ENCODE measurements at regions not wholly inside any gene's neighbourhood (a gene's known extent, or its start where the extent isn't known, plus 50 kb on each side); places are given as distances from the start of the nearest gene placed in this dataset.

DNA sequence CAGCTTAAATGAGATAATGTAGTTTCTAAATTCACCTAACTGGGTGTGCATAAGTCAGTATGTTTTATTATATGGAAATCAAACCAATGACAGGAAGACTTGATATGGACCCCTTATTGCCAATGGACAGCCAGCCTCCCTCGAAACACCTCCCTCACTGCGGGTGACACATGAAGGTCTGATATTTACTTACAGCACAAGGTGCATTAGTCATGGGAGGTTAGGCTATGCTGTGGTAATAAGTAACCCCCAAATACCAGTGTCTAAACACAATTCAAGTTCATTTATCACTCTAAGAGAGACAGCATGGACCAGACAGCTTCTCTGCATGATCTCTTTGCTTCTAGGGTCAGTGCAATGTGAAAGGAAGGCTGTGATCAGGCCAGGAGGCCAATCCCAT, 126.0 kb upstream of the KCNJ6 start:
- intact Hi-C loops (cut with DNase I): no loop called here
- H3K27ac ChIP-seq (ENCODE audit: low read length): no peak overlapping the region
- 81% methylated on average over 2 of the region's 2 CpGs for WGBS
- H3K9me3 ChIP-seq (ENCODE audit: control insufficient read depth, low read length): no peaks in the 10 kb centered on the region
- no peak for ATAC-seq
- no peak for DNase-seq
- H3K27me3 ChIP-seq (ENCODE audit: control insufficient read depth, insufficient read depth): no peaks in the 10 kb centered on the region
- H3K4me3 ChIP-seq (ENCODE audit: low read length): no peak overlapping the region
- H3K4me1 ChIP-seq (ENCODE audit: control insufficient read depth, insufficient read depth, low read length): no peaks in the 10 kb centered on the region

DNA sequence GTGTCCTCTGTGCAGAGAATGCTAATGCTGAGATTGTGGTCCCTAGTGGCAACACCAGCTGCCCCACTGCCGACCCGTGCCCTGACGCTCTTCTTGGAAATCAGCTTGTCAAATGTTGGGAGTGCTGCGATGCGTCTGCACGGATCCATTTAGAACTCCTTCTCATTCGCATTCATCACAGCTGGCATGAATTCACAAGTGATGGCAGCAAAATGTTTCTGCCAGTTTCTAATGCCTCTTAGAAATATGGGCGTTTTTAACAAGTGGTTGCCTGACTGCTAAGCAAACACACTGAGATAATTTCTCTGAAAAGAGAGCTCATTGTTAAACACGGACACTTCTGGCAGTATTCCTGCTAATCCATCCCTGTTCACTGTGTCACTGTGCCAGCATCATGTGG, 131.9 kb upstream of the KCNJ6 start:
- no peak for DNase-seq

DNA sequence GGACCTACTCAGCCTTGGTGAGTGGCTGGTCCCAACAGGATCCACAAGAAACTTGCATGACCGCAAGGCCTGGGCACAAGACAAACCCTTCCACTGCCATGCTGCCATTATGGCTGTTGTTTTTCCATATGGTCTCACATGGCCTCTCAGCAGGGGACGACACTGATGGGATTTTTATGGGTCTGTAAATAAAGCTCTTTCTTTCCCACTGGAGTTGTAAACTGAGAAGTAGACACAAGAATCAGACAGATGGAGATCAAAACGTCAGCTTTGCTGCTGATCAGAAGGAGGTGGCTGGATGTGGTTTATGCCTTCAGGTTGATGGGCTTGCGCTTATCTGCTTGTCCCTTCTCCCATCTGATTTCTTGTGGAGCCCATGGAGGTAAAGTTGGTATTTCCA, 138.1 kb upstream of the KCNJ6 start:
- H3K27ac ChIP-seq (ENCODE audit: low read length): no peak overlapping the region
- intact Hi-C loops (cut with DNase I): no loop called here
- H3K27me3 ChIP-seq (ENCODE audit: control insufficient read depth, insufficient read depth): no peaks in the 10 kb centered on the region
- H3K9me3 ChIP-seq (ENCODE audit: control insufficient read depth, low read length): no peaks in the 10 kb centered on the region
- no peak for DNase-seq
- ATAC-seq: no peak
- WGBS: 83% methylated on average over 4 of the region's 4 CpGs
- H3K4me1 ChIP-seq (ENCODE audit: control insufficient read depth, insufficient read depth, low read length): no peaks in the 10 kb centered on the region
- no peak overlapping the region for H3K4me3 ChIP-seq (ENCODE audit: low read length)

More for the DNA sequence above, 131.9 kb upstream of the KCNJ6 start:
- no peaks in the 10 kb centered on the region for H3K9me3 ChIP-seq (ENCODE audit: control insufficient read depth, low read length)
- WGBS: 63% methylated on average over 9 of the region's 9 CpGs
- no peaks in the 10 kb centered on the region for H3K27me3 ChIP-seq (ENCODE audit: control insufficient read depth, insufficient read depth)
- intact Hi-C loops (cut with DNase I): no loop called here
- H3K4me1 ChIP-seq (ENCODE audit: control insufficient read depth, insufficient read depth, low read length): no peaks in the 10 kb centered on the region
- no peak overlapping the region for H3K4me3 ChIP-seq (ENCODE audit: low read length)
- no peak for ATAC-seq
- no peak overlapping the region for H3K27ac ChIP-seq (ENCODE audit: low read length)

- ATAC-seq: no peak
- Histone ChIP-seq H3K9me3 (ENCODE audit: control insufficient read depth, low read length) (no peaks in the 10 kb centered on the region), H3K27me3 (ENCODE audit: control insufficient read depth, insufficient read depth) (no peaks in the 10 kb centered on the region), H3K4me3 (ENCODE audit: low read length) (no peak overlapping the region), H3K4me1 (ENCODE audit: control insufficient read depth, insufficient read depth, low read length) (no peaks in the 10 kb centered on the region), H3K27ac (ENCODE audit: low read length) (no peak overlapping the region)
- DNase-seq: no peak
- 90% methylated on average over 1 of the region's 1 CpG for WGBS
- intact Hi-C loops (cut with DNase I): no loop called here
These were observed 140.2 kb upstream of the KCNJ6 start for GRCh38 chr21:38056481-38056880.

DNA sequence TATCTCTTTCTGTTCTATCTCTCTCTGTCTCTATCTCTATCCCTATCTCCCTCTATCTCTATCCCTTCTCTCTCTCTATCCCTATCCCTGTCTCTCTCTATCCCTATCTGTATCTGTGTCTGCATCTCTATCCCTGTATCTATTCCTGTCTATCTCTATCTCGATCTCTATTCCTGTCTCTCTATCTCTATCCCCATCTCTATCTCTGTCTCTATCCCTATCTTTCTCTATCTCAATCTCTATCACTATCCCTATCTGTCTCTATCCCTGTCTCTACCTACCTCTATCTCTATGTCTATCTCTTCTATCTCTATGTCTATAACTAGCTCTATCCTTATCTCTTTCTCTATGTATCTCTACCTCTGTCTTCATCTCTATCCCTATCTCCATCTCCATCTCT, 141.4 kb upstream of the KCNJ6 start:
- H3K4me3 ChIP-seq (ENCODE audit: low read length): no peak overlapping the region
- H3K27ac ChIP-seq (ENCODE audit: low read length): no peak overlapping the region
- DNase-seq: no peak
- H3K27me3 ChIP-seq (ENCODE audit: control insufficient read depth, insufficient read depth): no peaks in the 10 kb centered on the region
- H3K9me3 ChIP-seq (ENCODE audit: control insufficient read depth, low read length): no peaks in the 10 kb centered on the region
- no peak for ATAC-seq
- no peaks in the 10 kb centered on the region for H3K4me1 ChIP-seq (ENCODE audit: control insufficient read depth, insufficient read depth, low read length)
- WGBS: 83% methylated on average over 1 of the region's 1 CpG
- intact Hi-C loops (cut with DNase I): no loop called here

DNA sequence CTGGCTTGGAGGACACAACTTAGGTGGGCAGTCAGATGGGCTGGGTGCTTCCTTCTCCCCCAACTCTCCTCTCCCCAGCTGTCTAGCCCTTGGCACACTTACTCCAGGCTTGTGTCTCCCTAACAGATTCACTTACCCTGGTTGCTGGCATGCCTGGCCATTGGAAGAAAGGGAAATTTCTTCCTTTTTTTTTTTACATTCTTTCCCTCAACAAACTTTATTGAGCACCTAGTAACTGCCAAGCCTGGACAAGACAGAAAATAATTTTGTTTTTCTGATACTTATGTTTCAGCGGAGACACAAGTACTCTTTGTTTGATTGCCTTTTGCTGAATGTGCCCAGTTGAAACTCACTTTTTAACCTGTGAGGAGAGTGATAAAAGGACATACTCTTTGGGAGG, 144.3 kb upstream of the KCNJ6 start:
- Histone ChIP-seq H3K4me1 (ENCODE audit: control insufficient read depth, insufficient read depth, low read length) (no peaks in the 10 kb centered on the region), H3K27me3 (ENCODE audit: control insufficient read depth, insufficient read depth) (no peaks in the 10 kb centered on the region), H3K27ac (ENCODE audit: low read length) (no peak overlapping the region), H3K9me3 (ENCODE audit: control insufficient read depth, low read length) (no peaks in the 10 kb centered on the region), H3K4me3 (ENCODE audit: low read length) (no peak overlapping the region)
- 93% methylated on average over 1 of the region's 1 CpG for WGBS
- DNase-seq (no peak), ATAC-seq (no peak)
- intact Hi-C loops (cut with DNase I): no loop called here

DNA sequence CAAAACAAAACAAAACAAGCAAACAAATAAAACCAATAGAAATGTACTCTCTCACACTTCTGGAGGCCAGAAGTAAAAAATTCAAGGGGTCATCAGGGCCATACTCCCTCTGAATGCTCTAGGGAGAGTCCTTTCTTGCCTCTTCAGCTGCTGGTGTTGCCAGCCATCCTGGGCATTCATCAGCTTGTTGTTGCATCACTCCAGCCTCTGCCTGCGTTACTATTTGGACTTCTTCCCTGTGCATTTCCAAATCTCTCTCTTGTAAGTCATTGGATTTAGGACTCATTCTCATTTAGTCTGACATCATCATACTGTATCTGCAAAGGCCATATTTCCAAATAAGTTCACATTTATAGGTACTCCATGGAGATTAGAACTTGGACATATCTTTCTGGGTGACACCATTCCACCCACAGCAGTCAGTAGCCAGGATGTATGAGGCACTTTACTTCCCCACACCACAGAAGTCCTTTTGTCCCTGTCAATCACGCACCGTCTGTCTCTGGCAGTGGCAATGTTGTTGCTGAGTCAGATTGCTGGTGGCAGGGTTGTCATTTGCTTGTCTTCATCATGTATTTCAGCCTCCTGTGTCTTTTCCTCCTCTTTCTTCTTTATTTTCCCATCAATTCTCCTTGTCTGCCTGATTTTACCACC, 151.0 kb upstream of the KCNJ6 start:
- no peak overlapping the region for H3K27ac ChIP-seq (ENCODE audit: low read length)
- intact Hi-C loops (cut with DNase I): no loop called here
- H3K4me3 ChIP-seq (ENCODE audit: low read length): no peak overlapping the region
- 70% methylated on average over 3 of the region's 3 CpGs for WGBS
- ATAC-seq (no peak), DNase-seq (no peak)
- H3K27me3 ChIP-seq (ENCODE audit: control insufficient read depth, insufficient read depth): peaks cover 3% of the 10 kb centered on the region
- no peaks in the 10 kb centered on the region for H3K9me3 ChIP-seq (ENCODE audit: control insufficient read depth, low read length)
- no peaks in the 10 kb centered on the region for H3K4me1 ChIP-seq (ENCODE audit: control insufficient read depth, insufficient read depth, low read length)

GRCh38 chr21:38072489-38072888, 156.2 kb upstream of the KCNJ6 start:
- Histone ChIP-seq H3K4me3 (ENCODE audit: low read length) (no peak overlapping the region), H3K4me1 (ENCODE audit: control insufficient read depth, insufficient read depth, low read length) (no peaks in the 10 kb centered on the region), H3K27me3 (ENCODE audit: control insufficient read depth, insufficient read depth) (peaks cover 3% of the 10 kb centered on the region), H3K9me3 (ENCODE audit: control insufficient read depth, low read length) (no peaks in the 10 kb centered on the region), H3K27ac (ENCODE audit: low read length) (no peak overlapping the region)
- ATAC-seq: no peak
- intact Hi-C loops (cut with DNase I): no loop called here
- no peak for DNase-seq
- WGBS: 68% methylated on average over 3 of the region's 3 CpGs

DNA sequence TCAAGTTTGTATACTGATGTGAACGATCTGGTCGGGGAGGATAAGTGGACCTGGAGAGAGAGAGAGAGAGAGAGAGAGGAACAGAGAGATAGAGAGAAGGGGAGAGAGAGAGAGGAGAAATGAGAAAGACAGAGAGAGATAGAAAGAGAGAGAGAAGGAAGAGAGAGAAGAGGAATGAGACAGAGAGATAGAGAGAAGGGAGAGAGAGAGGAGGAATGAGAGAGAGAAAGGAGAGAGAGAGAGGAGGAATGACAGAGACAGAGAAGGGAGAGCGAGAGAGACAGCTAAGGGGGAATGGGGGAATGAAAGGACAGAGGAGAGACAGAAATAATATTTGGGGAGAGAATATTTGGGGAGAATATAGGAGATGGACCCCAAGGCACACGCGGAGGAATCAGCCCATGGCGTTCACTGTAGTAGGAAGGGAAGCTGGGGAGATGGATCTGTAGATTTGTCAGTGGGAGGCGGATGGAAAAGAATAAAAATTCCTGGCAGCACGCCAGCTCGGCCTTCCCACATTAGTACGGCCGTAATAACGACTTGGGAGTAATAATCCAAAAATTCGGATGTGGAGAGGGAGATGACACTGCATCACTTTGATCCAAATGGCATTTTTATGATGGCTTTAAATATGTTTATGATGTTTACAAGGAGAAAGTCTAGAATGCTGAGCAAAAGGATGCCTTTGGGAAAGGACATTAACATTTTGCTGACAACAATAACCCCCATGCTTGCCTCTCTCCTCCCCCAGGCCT, 159.8 kb upstream of the KCNJ6 start:
- Histone ChIP-seq H3K4me3 (ENCODE audit: low read length) (no peak overlapping the region), H3K27ac (ENCODE audit: low read length) (no peak overlapping the region), H3K9me3 (ENCODE audit: control insufficient read depth, low read length) (no peaks in the 10 kb centered on the region), H3K27me3 (ENCODE audit: control insufficient read depth, insufficient read depth) (peaks cover 3% of the 10 kb centered on the region), H3K4me1 (ENCODE audit: control insufficient read depth, insufficient read depth, low read length) (no peaks in the 10 kb centered on the region)
- intact Hi-C loops (cut with DNase I): no loop called here
- DNase-seq: no peak
- WGBS: 61% methylated on average over 13 of the region's 13 CpGs
- ATAC-seq: no peak

- ATAC-seq: no peak
These were observed 161.3 kb upstream of the KCNJ6 start for GRCh38 chr21:38077569-38077968.

GRCh38 chr21:38080888-38081287, 164.6 kb upstream of the KCNJ6 start:
- Histone ChIP-seq H3K9me3 (ENCODE audit: control insufficient read depth, low read length) (no peaks in the 10 kb centered on the region), H3K4me3 (ENCODE audit: low read length) (no peak overlapping the region), H3K4me1 (ENCODE audit: control insufficient read depth, insufficient read depth, low read length) (no peaks in the 10 kb centered on the region), H3K27me3 (ENCODE audit: control insufficient read depth, insufficient read depth) (no peaks in the 10 kb centered on the region), H3K27ac (ENCODE audit: low read length) (peak overlapping the region; percentile 79)
- peak in 2 of 3 donors; percentile 48 to 60 for DNase-seq
- intact Hi-C loops (cut with DNase I): no loop called here
- peak; percentile 84 to 94 for ATAC-seq
- WGBS: 56% methylated on average over 10 of the region's 10 CpGs

More at GRCh38 chr21:38077569-38077968, 161.3 kb upstream of the KCNJ6 start:
- Histone ChIP-seq H3K27me3 (ENCODE audit: control insufficient read depth, insufficient read depth) (no peaks in the 10 kb centered on the region), H3K9me3 (ENCODE audit: control insufficient read depth, low read length) (no peaks in the 10 kb centered on the region), H3K27ac (ENCODE audit: low read length) (no peak overlapping the region), H3K4me1 (ENCODE audit: control insufficient read depth, insufficient read depth, low read length) (no peaks in the 10 kb centered on the region), H3K4me3 (ENCODE audit: low read length) (no peak overlapping the region)
- WGBS: 71% methylated on average over 5 of the region's 5 CpGs
- intact Hi-C loops (cut with DNase I): no loop called here
- no peak for DNase-seq
